GM19239 (cell line): ENCODE measurements at regions not wholly inside any gene's neighbourhood (a gene's known extent, or its start where the extent isn't known, plus 50 kb on each side); places are given as distances from the start of the nearest gene placed in this dataset.

Experiments
- DNase-seq: peaks from one replicate; pipeline ENCODE4 v3.0.0; 2011; ENCODE audit warnings: low spot score; ENCODE audit not compliant: insufficient read length
- FAIRE-seq: peaks from 2 replicates; lab custom pipeline; 2011; peaks lifted over from hg19 to GRCh38; lab: Jason Lieb, UNC

GRCh38 chr15:69529961-69530633 lies 77.5 kb downstream of the RPLP1 start:
- no peak for FAIRE-seq
- no peak for DNase-seq

- FAIRE-seq (no peak), DNase-seq (no peak)
These were observed 78.5 kb downstream of the RPLP1 start for GRCh38 chr15:69530991-69531664.

GRCh38 chr15:69531665-69532027 lies 79.0 kb downstream of the RPLP1 start:
- DNase-seq (no peak), FAIRE-seq (no peak)

GRCh38 chr15:69532066-69532465 lies 79.4 kb downstream of the RPLP1 start:
- no peak for DNase-seq
- no peak for FAIRE-seq

GRCh38 chr15:69532856-69533255 lies 80.2 kb downstream of the RPLP1 start:
- FAIRE-seq, result no peak
- DNase-seq, result no peak

- FAIRE-seq (no peak), DNase-seq (no peak)
These were observed 80.9 kb downstream of the RPLP1 start for GRCh38 chr15:69533522-69533921.

- DNase-seq (no peak), FAIRE-seq (no peak)
These were observed 82.6 kb downstream of the RPLP1 start for GRCh38 chr15:69535101-69535638.

GRCh38 chr15:69535998-69536397 lies 83.4 kb downstream of the RPLP1 start:
- no peak for DNase-seq
- no peak for FAIRE-seq

- FAIRE-seq, result no peak
- DNase-seq, result no peak
These were observed 84.3 kb downstream of the RPLP1 start for GRCh38 chr15:69536726-69537512.

GRCh38 chr15:69537901-69538300 lies 85.3 kb downstream of the RPLP1 start:
- FAIRE-seq (no peak), DNase-seq (no peak)

- DNase-seq (no peak), FAIRE-seq (no peak)
These were observed 85.8 kb downstream of the RPLP1 start for GRCh38 chr15:69538379-69538778.

GRCh38 chr15:69539345-69539744 lies 86.7 kb downstream of the RPLP1 start:
- no peak for FAIRE-seq

GRCh38 chr15:69540622-69541021 lies 88.0 kb downstream of the RPLP1 start:
- no peak for DNase-seq

More at GRCh38 chr15:69539345-69539744, 86.7 kb downstream of the RPLP1 start:
- no peak for DNase-seq

GRCh38 chr15:69542028-69542427 lies 89.4 kb downstream of the RPLP1 start:
- no peak for FAIRE-seq
- no peak for DNase-seq

More at GRCh38 chr15:69540622-69541021, 88.0 kb downstream of the RPLP1 start:
- FAIRE-seq, result no peak

GRCh38 chr15:69543681-69544364 lies 91.2 kb downstream of the RPLP1 start:
- DNase-seq (no peak), FAIRE-seq (no peak)

GRCh38 chr15:69544365-69545113 lies 91.9 kb downstream of the RPLP1 start:
- no peak for FAIRE-seq

GRCh38 chr15:69546182-69546581 lies 93.6 kb downstream of the RPLP1 start:
- DNase-seq, result no peak
- FAIRE-seq, result no peak

More at GRCh38 chr15:69544365-69545113, 91.9 kb downstream of the RPLP1 start:
- no peak for DNase-seq

- FAIRE-seq (no peak), DNase-seq (no peak)
These were observed 96.0 kb downstream of the RPLP1 start for GRCh38 chr15:69548395-69549180.
